GM19023 (cell line): ENCODE measurements at regions not wholly inside any gene's neighbourhood (a gene's known extent, or its start where the extent isn't known, plus 50 kb on each side); places are given as distances from the start of the nearest gene placed in this dataset.

Source experiments
- ATAC-seq: cut with Tn5 transposase; IDR thresholded peaks from one replicate; pipeline ENCODE4 v1.9.1; 2021; ENCODE audit warnings: mild to moderate bottlenecking, moderate library complexity; ENCODE audit not compliant: unreplicated experiment

- ATAC-seq = no peak
Observed at GRCh38 chr4:60250657-60251056, 949.5 kb upstream of the ADGRL3 start.

DNA sequence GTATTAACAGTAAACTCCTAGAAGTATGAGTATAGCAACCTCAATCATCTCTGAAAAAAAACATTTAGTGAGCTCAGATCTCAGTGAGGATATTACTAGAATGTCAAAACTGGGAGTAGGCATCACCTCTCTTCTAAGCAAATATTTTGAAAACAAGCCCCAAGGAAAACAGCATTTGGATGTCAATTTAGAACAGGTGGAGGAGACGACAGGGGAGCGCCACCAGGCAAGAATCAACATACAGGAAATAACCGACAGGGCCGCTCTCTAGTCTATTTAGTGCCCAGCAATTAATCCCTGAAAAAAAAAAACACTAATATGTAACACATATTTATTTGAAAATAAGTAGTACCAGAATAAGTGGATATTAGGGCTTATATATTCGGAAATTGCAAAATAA, 940.3 kb upstream of the ADGRL3 start:
- no peak for ATAC-seq

GRCh38 chr4:60266505-60266904, 933.6 kb upstream of the ADGRL3 start:
- ATAC-seq = no peak

GRCh38 chr4:60296386-60296785, 903.7 kb upstream of the ADGRL3 start:
- ATAC-seq = no peak

DNA sequence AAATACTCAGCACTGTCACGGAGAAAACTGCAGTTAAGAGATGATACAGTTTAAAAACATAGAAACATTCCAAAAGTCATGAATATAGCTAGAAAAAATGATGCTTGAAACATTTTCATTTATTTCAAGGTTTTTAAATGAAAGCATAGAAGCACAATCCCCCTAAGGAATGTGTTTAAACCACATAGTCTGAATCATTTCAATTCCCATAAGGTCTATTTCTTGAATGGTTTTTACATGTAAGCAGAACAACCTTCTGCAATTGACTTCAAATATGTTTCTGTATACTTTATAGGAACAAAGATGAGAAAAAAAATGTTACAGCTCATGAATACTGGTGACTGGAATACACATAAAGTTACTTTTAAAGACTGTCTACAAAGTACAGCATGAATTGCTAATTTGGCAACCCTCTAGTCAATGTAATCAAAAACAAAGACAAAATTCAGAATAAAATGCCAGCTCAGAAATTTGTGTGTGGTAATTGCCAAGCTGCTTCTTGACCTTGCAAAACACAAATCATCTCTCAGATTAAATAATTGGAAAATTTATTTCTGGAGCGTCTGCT, 886.4 kb upstream of the ADGRL3 start:
- no peak for ATAC-seq

GRCh38 chr4:60314416-60314815, 885.7 kb upstream of the ADGRL3 start:
- ATAC-seq = no peak

GRCh38 chr4:60315586-60315985, 884.5 kb upstream of the ADGRL3 start:
- no peak for ATAC-seq

DNA sequence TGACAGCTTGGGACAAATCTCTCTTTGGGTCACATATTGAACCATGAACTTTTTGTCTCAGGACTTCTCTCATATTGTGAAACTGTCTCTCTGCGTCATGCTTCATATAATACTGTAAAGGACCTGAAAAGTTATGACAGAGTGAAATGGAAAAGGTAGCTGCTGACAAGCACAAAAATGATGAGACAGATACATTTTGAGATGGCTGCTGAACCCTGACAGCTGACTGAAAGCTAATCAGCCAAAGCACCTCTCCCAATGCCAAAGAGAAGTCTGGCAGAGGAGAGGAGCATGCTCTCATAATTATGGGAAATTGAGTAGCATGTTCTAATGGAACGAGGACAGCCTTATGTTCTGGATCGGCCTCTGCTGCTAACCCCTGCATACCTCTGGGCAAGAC, 873.4 kb upstream of the ADGRL3 start:
- no peak for ATAC-seq

DNA sequence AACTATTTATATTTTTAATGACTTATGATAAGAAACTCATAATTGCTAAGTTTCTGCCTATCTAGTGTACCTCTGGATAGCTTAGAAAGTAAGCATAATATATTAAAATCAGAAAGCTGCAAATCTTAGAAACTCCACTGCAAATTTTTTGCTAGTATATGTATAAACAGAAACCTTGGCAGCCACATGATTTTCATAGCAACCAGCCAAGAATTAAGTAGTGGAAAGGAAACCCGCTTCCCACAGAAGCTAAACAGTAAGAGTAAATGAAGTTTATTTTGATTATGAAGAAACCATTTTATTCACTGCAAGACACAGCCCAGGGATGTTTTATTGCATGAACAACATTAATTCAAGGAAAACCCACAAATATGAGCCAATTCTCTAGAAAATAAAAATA, 872.5 kb upstream of the ADGRL3 start:
- no peak for ATAC-seq

DNA sequence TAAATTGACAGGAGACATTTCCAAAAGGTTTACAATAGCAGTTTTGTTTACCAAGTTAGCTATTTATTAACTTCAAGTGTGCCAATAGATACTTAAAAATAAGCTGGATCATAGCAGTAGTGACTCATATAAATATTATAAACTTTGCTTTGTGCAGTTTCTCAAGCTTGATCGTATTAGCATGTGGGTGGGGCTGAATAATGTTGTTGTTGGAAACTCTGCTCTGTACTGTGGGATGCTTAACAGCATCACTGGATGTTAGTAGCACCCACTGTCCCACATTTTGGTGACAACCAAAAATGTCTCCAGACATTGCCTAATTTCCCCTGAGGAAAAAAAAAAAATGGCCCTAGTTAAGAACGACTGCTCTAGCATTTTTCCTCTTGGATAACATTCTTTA, 855.2 kb upstream of the ADGRL3 start:
- ATAC-seq = no peak

DNA sequence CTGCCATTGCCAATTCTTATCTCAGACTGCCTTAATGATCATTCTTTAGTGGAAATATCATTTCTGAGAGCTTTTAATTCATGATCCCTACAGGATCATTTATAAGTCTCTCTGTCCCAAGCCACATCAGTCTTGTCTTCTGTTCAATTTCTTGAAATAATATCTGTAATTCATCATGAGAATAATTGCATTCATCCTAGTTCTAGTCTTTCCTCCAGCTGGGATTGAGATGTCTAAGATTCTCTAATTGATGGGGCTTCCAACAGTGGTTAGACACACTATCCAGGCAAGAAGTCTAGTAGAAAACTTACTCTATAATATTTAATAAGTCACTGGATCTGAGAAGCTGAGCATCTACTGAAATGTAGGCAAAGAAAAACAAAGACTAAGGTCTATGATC, 854.7 kb upstream of the ADGRL3 start:
- ATAC-seq = no peak

DNA sequence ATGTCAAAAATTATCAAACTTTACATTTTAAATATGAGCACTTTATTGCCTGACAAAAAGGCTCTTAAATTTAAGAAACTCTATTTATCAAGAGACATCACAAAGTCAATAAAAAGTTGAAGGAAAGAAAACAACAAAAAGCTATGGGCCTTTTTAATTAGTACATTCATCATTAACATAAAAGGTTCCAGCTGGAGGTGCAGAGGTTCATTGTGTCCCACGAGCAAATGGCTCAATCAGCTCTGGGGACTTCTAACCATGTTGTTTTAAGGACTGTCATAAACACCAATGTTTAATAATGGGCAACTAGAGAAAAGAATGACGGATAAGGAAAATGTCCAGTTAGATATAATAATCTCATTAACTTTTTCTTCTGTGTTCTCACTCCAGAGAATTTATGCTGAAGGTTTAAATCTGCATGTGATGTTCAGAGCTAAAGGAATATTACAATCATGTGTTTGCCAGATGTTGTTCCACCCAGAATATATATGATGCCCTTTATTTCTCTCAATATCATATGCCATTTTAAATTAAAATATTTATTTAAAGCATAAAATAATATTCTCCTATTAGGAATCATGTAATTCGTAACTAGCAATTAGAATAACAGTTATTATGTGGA, 840.3 kb upstream of the ADGRL3 start:
- ATAC-seq = no peak

GRCh38 chr4:60365176-60365575, 835.0 kb upstream of the ADGRL3 start:
- ATAC-seq = no peak

- no peak for ATAC-seq
Observed at GRCh38 chr4:60366661-60367060, 833.5 kb upstream of the ADGRL3 start.

DNA sequence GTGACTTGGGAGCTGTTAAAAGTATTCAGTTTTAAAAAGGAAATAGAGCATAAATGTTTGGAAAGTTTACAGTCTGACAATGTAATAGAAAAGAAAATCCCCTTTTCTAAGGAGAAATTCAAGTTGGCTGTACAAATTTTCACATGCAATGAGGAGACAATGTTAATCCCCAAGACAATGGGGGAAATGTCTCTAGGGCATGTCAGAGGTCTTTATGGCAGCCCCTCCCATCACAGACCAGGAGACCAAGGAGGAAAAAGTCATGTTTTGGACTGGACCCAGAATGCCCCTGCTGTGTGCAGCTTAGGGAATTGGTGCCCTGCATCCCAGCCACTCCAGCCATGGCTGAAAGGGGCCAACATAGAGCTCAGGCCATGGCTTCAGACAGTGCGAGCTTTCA, 831.1 kb upstream of the ADGRL3 start:
- no peak for ATAC-seq

DNA sequence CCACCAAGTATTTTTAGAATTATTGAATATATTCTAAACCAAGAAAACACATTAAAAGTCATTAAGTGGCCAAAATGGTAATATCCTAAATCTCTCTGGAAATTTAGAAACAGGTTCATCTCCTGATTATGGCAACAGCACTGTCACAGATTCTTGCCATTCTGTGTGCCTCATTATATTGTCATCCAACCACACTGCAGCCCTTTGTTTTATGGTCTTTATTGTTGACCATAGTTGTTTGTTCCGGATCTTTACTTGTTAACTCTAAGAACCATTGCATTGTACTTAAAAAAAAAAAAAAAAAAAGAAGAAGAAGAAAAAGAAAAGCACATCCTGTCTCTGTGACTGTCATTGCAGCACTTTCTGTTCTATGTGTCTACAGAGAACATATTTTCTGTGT, 822.1 kb upstream of the ADGRL3 start:
- no peak for ATAC-seq

GRCh38 chr4:60384516-60384915, 815.6 kb upstream of the ADGRL3 start:
- no peak for ATAC-seq

DNA sequence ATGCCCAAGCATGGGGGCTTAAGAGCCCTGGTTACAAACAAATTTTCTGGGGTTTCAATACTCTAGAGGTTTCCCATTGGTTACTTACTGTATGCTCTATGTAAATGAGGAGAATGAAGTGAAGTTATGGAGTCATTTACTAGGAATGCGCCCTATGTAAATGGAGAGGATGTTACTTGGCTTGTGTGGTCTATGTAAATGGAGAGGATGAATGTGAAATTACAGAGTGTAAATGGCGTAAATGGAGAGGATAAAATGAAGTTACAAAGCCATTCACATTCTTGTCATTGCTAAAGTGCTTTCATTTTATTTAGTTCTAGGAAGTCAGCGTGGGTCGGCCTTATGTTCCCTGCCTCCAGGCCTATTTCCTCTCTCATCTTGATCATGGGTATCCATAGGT, 810.5 kb upstream of the ADGRL3 start:
- ATAC-seq = no peak

GRCh38 chr4:60396341-60397049, 803.6 kb upstream of the ADGRL3 start:
- no peak for ATAC-seq

DNA sequence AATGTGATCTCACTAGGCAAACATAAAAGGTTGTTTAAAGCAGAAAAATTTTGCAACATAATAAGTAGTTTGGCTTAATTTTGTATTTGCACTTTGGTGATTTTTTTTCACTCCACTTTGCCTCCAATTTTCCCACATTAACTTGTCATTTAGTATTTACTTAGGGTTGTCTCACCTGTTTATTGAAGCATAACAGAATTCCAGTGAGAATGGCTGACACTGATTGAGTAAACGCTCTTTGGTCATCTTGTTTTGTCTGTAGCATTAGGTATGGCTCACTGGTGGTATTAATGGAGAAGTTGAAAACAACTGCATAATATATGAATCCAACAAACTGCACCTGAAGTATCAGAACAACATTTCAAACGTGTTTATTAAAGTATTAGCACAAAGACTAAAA, 799.5 kb upstream of the ADGRL3 start:
- no peak for ATAC-seq

- ATAC-seq = no peak
Observed at GRCh38 chr4:60404027-60404426, 796.1 kb upstream of the ADGRL3 start.

GRCh38 chr4:60422439-60422838, 777.7 kb upstream of the ADGRL3 start:
- no peak for ATAC-seq
